Lung (tissue), 11 donors: ENCODE measurements at regions not wholly inside any gene's neighbourhood (a gene's known extent, or its start where the extent isn't known, plus 50 kb on each side); places are given as distances from the start of the nearest gene placed in this dataset.

Source experiments
- ATAC-seq: fragments of 200-7000 bp; cut with Tn5 transposase; one replicate; pipeline ENCODE4 v1.9.1; 2020; ENCODE audit warnings: moderate number of reproducible peaks; ENCODE audit not compliant: insufficient read depth, low FRiP score
- DNase-seq, 3 donors: peaks; one replicate each; pipeline ENCODE4 v3.0.0-alpha.2; 2013 to 2017
- H3K27ac ChIP-seq, 2 donors: one replicate each; pipeline ENCODE4 v1.5.1; 2013; ENCODE audit warnings: mild to moderate bottlenecking in 2 of 2, moderate library complexity in 2 of 2, control low read depth in 1 of 2, inconsistent platforms in 1 of 2, low read depth in 1 of 2, low read length in 1 of 2
- H3K27me3 ChIP-seq, 3 donors: one replicate each; pipeline ENCODE4 v1.5.1; 2013; ENCODE audit warnings: low read length in 2 of 3; ENCODE audit not compliant: control insufficient read depth in 3 of 3, insufficient read depth in 3 of 3
- H3K36me3 ChIP-seq, 4 donors: one replicate each; pipeline ENCODE4 v1.5.1; 2013; ENCODE audit warnings: low read length in 4 of 4, mild to moderate bottlenecking in 1 of 4, moderate library complexity in 1 of 4; ENCODE audit not compliant: control insufficient read depth in 4 of 4, insufficient read depth in 4 of 4
- H3K4me1 ChIP-seq, 5 donors: one replicate each; pipeline ENCODE4 v1.5.1; 2013; ENCODE audit warnings: low read length in 5 of 5, mild to moderate bottlenecking in 2 of 5, moderate library complexity in 1 of 5; ENCODE audit not compliant: control insufficient read depth in 5 of 5, insufficient read depth in 5 of 5
- H3K4me3 ChIP-seq: one replicate; pipeline ENCODE4 v1.5.1; 2013; ENCODE audit warnings: mild to moderate bottlenecking, control low read depth, moderate library complexity
- H3K9ac ChIP-seq, 2 donors: one replicate each; pipeline ENCODE4 v1.5.1; 2013; ENCODE audit warnings: low read length in 2 of 2, control low read depth in 1 of 2; ENCODE audit not compliant: insufficient read depth in 1 of 2
- H3K9me3 ChIP-seq, 4 donors: one replicate each; pipeline ENCODE4 v1.5.1; 2013; ENCODE audit warnings: low read length in 3 of 4, mild to moderate bottlenecking in 1 of 4, moderate library complexity in 1 of 4; ENCODE audit not compliant: control insufficient read depth in 4 of 4, insufficient read depth in 3 of 4
- WGBS, 2 donors: extraction: QIAGEN DNeasy Blood & Tissue Kit; methylation state at CpG; one replicate each; pipeline ENCODE4 v1.1.7; 2013; 5-methylcytosine and 5-hydroxymethylcytosine counted together
- TF ChIP-seq, protein P1 (sequence below): IDR thresholded peaks from 2 replicates; pipeline ENCODE4 v1.5.1; 2012; ENCODE audit warnings: mild to moderate bottlenecking; ENCODE audit errors: control extremely low read depth, extremely low read depth
- donor health status: control.
- donor health status: control.
- donor health status: Bipolar disorder and iron deficiency.
- donor health status: healthy.
- donor health status: DM: yes; HTN: yes; CAD: no.

DNA sequence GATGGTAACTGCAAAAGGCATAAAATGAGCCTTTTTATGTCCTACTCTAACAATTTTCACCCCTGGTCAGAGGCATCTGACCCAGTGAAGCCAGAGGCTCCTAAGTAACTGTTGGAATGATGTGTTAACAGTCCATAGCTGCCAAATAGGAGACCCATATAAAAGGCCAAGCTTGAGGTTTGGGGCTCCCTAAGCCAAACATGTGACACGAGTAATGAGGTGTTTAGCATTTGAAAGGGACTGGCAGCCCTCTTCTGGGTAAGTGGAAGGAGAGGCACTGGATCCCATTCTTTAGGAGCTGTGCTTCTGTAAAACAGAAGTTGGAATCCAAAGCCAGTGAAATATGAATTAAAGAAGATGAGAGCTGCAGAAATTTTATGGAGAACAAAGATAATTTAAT lies 100.6 kb upstream of the PNPLA4 start:
- peak; percentile 67 to 90 (median 89) for DNase-seq
- TF ChIP-seq, protein P1, sequence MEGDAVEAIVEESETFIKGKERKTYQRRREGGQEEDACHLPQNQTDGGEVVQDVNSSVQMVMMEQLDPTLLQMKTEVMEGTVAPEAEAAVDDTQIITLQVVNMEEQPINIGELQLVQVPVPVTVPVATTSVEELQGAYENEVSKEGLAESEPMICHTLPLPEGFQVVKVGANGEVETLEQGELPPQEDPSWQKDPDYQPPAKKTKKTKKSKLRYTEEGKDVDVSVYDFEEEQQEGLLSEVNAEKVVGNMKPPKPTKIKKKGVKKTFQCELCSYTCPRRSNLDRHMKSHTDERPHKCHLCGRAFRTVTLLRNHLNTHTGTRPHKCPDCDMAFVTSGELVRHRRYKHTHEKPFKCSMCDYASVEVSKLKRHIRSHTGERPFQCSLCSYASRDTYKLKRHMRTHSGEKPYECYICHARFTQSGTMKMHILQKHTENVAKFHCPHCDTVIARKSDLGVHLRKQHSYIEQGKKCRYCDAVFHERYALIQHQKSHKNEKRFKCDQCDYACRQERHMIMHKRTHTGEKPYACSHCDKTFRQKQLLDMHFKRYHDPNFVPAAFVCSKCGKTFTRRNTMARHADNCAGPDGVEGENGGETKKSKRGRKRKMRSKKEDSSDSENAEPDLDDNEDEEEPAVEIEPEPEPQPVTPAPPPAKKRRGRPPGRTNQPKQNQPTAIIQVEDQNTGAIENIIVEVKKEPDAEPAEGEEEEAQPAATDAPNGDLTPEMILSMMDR, result no peak
- 29 to 76% methylated on average over 1 of the region's 1 CpG for WGBS, 2 donors

DNA sequence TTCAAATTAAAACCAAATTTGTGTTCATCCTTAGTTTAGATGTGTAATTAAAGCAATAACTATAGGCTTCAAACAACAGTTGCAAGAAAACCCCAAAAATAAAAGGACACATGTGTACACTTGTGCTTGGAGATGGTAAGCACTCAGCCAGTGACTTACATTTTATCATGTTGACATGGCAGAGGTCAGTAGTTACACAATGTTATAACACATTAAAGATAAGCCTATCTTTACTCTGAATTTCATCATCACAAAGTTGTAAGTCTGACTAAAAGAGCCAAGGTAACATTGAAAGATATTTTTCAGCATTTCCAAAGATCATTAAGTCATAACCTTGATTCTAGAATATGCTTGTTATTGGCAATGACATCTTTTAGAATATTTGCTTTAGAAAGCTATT lies 98.5 kb upstream of the PNPLA4 start:
- ATAC-seq, result no peak
- H3K36me3 ChIP-seq, result no peaks in the 10 kb centered on the region
- peaks cover 0 to 3% (median 0%) of the 10 kb centered on the region in 5 donors for H3K4me1 ChIP-seq
- DNase-seq, result no peak
- no peak overlapping the region for H3K27ac ChIP-seq
- H3K27me3 ChIP-seq, result peaks cover 0 to 31% (median 18%) of the 10 kb centered on the region in 3 donors
- TF ChIP-seq, protein P1, result no peak
- H3K4me3 ChIP-seq, result no peak overlapping the region
- H3K9ac ChIP-seq, result no peak overlapping the region
- no peaks in the 10 kb centered on the region for H3K9me3 ChIP-seq

More for the DNA sequence above, 100.6 kb upstream of the PNPLA4 start:
- H3K27me3 ChIP-seq, result peaks cover 0 to 21% (median 18%) of the 10 kb centered on the region in 3 donors
- no peak overlapping the region for H3K27ac ChIP-seq
- ATAC-seq, result no peak
- H3K4me3 ChIP-seq, result no peak overlapping the region
- H3K4me1 ChIP-seq, result peaks cover 0 to 3% (median 0%) of the 10 kb centered on the region in 5 donors
- H3K36me3 ChIP-seq, result no peaks in the 10 kb centered on the region
- H3K9ac ChIP-seq, result no peak overlapping the region
- H3K9me3 ChIP-seq, result no peaks in the 10 kb centered on the region

DNA sequence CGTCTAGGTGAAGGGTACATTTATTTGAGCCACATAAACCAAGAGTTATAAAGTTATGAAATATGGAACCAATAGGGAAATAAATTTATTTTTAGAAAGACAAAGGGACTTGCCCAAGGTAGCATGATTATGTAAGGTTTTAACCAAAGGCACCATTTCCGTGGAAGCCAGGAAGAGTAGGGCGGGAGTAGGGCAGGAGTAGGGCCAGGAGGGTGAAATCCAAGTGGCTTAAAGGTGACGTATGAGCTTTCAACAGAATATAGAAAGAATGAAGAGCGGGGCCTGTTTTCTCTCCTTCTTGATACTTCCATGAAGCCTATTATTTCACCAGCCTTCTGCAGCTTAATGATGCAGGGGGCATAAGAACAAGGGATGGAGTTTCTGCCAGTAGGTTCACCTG lies 91.7 kb upstream of the PNPLA4 start:
- WGBS, 2 donors, result 84 to 89% methylated on average over 5 of the region's 5 CpGs
- Histone ChIP-seq H3K4me3 (no peak overlapping the region), H3K9ac (no peak overlapping the region), H3K9me3 (peaks cover 0 to 2% (median 0%) of the 10 kb centered on the region in 4 donors), H3K36me3 (no peaks in the 10 kb centered on the region), H3K4me1 (no peaks in the 10 kb centered on the region), H3K27me3 (peaks cover 0 to 61% (median 33%) of the 10 kb centered on the region in 3 donors), H3K27ac (no peak overlapping the region)
- TF ChIP-seq, protein P1, result no peak
- no peak for DNase-seq
- ATAC-seq, result no peak

DNA sequence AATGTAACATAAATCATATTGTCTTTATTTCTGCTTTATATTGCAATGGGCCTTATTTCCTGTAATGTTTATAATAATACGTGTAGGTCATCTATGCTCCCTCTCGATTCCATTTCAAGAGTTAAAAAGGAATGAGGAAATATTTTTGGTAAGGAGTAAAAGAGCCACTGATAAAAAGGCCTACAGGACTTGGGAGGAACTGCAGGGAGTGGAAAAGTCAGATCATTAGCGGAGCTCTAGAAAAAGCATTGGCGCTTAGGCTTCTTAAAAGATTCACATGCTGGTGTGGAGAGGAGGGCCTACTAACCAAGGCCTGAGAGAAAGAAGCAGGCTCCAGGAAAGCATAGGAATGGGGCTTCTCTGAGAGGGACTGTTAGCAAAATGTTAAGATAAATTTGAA lies 82.9 kb upstream of the PNPLA4 start:
- ATAC-seq (no peak), DNase-seq (no peak)
- Histone ChIP-seq H3K4me3 (no peak overlapping the region), H3K9me3 (no peaks in the 10 kb centered on the region), H3K4me1 (peaks cover 0 to 3% (median 0%) of the 10 kb centered on the region in 5 donors), H3K36me3 (no peaks in the 10 kb centered on the region), H3K27me3 (peaks cover 0 to 51% (median 32%) of the 10 kb centered on the region in 3 donors), H3K9ac (no peak overlapping the region), H3K27ac (no peak overlapping the region)
- TF ChIP-seq, protein P1, result no peak
- 68 to 86% methylated on average over 4 of the region's 4 CpGs for WGBS, 2 donors
